Upper lobe of left lung (tissue), 6 donors: ENCODE measurements at regions not wholly inside any gene's neighbourhood (a gene's known extent, or its start where the extent isn't known, plus 50 kb on each side); places are given as distances from the start of the nearest gene placed in this dataset.

Experiments
- ATAC-seq, 2 donors: fragments of 200-7000 bp; cut with Tn5 transposase; one replicate each; pipeline ENCODE4 v1.9.1; 2022; ENCODE audit warnings: mild to moderate bottlenecking in 2 of 2, moderate library complexity in 2 of 2; ENCODE audit not compliant: low FRiP score in 2 of 2
- DNase-seq, 2 donors: peaks; one replicate each; pipeline ENCODE4 v3.0.0-alpha.2; 2019 to 2020
- H3K27ac ChIP-seq, 4 donors: fragments of 200-600 bp; sonication (generic); one replicate each; pipeline ENCODE4 v1.5.1; 2016 to 2019
- H3K27me3 ChIP-seq, 4 donors: fragments of 200-600 bp; sonication (generic); one replicate each; pipeline ENCODE4 v1.5.1; 2017 to 2019
- H3K36me3 ChIP-seq, 4 donors: fragments of 200-600 bp; sonication (generic); one replicate each; pipeline ENCODE4 v1.5.1; 2016 to 2019
- H3K4me1 ChIP-seq, 4 donors: fragments of 200-600 bp; sonication (generic); one replicate each; pipeline ENCODE4 v1.5.1; 2018 to 2019
- H3K4me3 ChIP-seq, 4 donors: fragments of 200-600 bp; sonication (generic); one replicate each; pipeline ENCODE4 v1.5.1; 2017 to 2019; ENCODE audit warnings: mild to moderate bottlenecking in 2 of 4, moderate library complexity in 1 of 4
- H3K9me3 ChIP-seq, 4 donors: fragments of 200-600 bp; sonication (generic); one replicate each; pipeline ENCODE4 v1.5.1; 2018 to 2019
- CTCF ChIP-seq, 6 experiments: fragments of 450-650 bp in 4 of 6; fragments of 200-600 bp in 2 of 6; sonication (generic) in 2 of 6; IDR thresholded peaks; one replicate each; pipeline ENCODE4 v1.5.1; 2016 to 2019; ENCODE audit warnings: antibody characterized with exemption in 6 of 6
- EP300 ChIP-seq, 4 donors: sonication (generic); formaldehyde crosslinking; IDR thresholded peaks; one replicate each; pipeline ENCODE4 v1.5.1; 2017; ENCODE audit warnings: antibody characterized with exemption in 4 of 4, control low read depth in 2 of 4
- POLR2A ChIP-seq, 4 donors: fragments of 450-650 bp; IDR thresholded peaks; one replicate each; pipeline ENCODE4 v1.5.1; 2016 to 2017; ENCODE audit warnings: antibody characterized with exemption in 4 of 4, mild to moderate bottlenecking in 2 of 4
- POLR2AphosphoS5 ChIP-seq, 2 donors: sonication (generic); formaldehyde crosslinking; IDR thresholded peaks; one replicate each; pipeline ENCODE4 v1.5.1; 2017; ENCODE audit warnings: antibody characterized with exemption in 2 of 2
- WGBS, 2 donors: methylation state at CpG; one replicate each; pipeline ENCODE4 v1.1.5; 2017 to 2018; 5-methylcytosine and 5-hydroxymethylcytosine counted together
- donor health status: DM: no; HTN: no; CAD: no; lungs with moderate emphysema.
- donor health status: DM: no; HTN: yes; CAD: no; lungs with severe emphysema.

GRCh38 chr20:7090001-7090400, 322.5 kb downstream of the BMP2 start:
- no peaks in the 10 kb centered on the region for H3K27me3 ChIP-seq
- no peak overlapping the region for H3K27ac ChIP-seq
- no peak for DNase-seq
- no peaks in the 10 kb centered on the region for H3K9me3 ChIP-seq
- H3K36me3 ChIP-seq: no peaks in the 10 kb centered on the region
- no peak for TF ChIP-seq CTCF (IDR thresholded peaks at IDR 0.05)
- TF ChIP-seq POLR2A (IDR thresholded peaks at IDR 0.05): no peak
- no peak for TF ChIP-seq POLR2AphosphoS5 (IDR thresholded peaks at IDR 0.05)
- TF ChIP-seq EP300 (IDR thresholded peaks at IDR 0.05): no peak
- no peak for ATAC-seq
- H3K4me1 ChIP-seq: peaks cover 3 to 20% (median 9%) of the 10 kb centered on the region in 4 donors
- no peak overlapping the region for H3K4me3 ChIP-seq

GRCh38 chr20:7090811-7091210, 323.3 kb downstream of the BMP2 start:
- peaks cover 0 to 12% (median 5%) of the 10 kb centered on the region in 4 donors for H3K4me1 ChIP-seq
- ATAC-seq (peak; percentile 40 to 83), DNase-seq (peak in 1 of 2 donors; percentile 21)
- H3K27me3 ChIP-seq: no peaks in the 10 kb centered on the region
- H3K9me3 ChIP-seq: no peaks in the 10 kb centered on the region
- no peak overlapping the region for H3K27ac ChIP-seq
- no peak overlapping the region for H3K4me3 ChIP-seq
- 67 to 71% methylated on average over 4 of the region's 4 CpGs for WGBS, 2 donors
- TF ChIP-seq CTCF (IDR thresholded peaks at IDR 0.05) (no peak), POLR2A (IDR thresholded peaks at IDR 0.05) (no peak), EP300 (IDR thresholded peaks at IDR 0.05) (no peak), POLR2AphosphoS5 (IDR thresholded peaks at IDR 0.05) (no peak)
- no peaks in the 10 kb centered on the region for H3K36me3 ChIP-seq

- no peak for ATAC-seq
Measured at GRCh38 chr20:7091655-7092054, 324.2 kb downstream of the BMP2 start.

GRCh38 chr20:7094438-7094997, 327.0 kb downstream of the BMP2 start:
- TF ChIP-seq EP300 (IDR thresholded peaks at IDR 0.05): no peak
- TF ChIP-seq CTCF (IDR thresholded peaks at IDR 0.05): peak in 4 of 6 experiments; percentile 26 to 50 (median 44)
- Histone ChIP-seq H3K27me3 (no peaks in the 10 kb centered on the region), H3K27ac (no peak overlapping the region), H3K36me3 (no peaks in the 10 kb centered on the region), H3K4me1 (peaks cover 0 to 2% (median 0%) of the 10 kb centered on the region in 4 donors), H3K9me3 (no peaks in the 10 kb centered on the region), H3K4me3 (no peak overlapping the region)
- peak in 1 of 2 donors; percentile 31 for DNase-seq
- peak in 1 of 2 donors; percentile 51 for ATAC-seq
- WGBS, 2 donors: 26 to 32% methylated on average over 7 of the region's 7 CpGs

More at GRCh38 chr20:7091655-7092054, 324.2 kb downstream of the BMP2 start:
- no peaks in the 10 kb centered on the region for H3K27me3 ChIP-seq
- H3K4me3 ChIP-seq: no peak overlapping the region
- no peak for DNase-seq
- TF ChIP-seq CTCF (IDR thresholded peaks at IDR 0.05) (no peak), POLR2AphosphoS5 (IDR thresholded peaks at IDR 0.05) (no peak), POLR2A (IDR thresholded peaks at IDR 0.05) (no peak), EP300 (IDR thresholded peaks at IDR 0.05) (no peak)
- no peaks in the 10 kb centered on the region for H3K9me3 ChIP-seq
- 82 to 89% methylated on average over 4 of the region's 4 CpGs for WGBS, 2 donors
- peaks cover 0 to 5% (median 1%) of the 10 kb centered on the region in 4 donors for H3K4me1 ChIP-seq
- no peak overlapping the region for H3K27ac ChIP-seq
- no peaks in the 10 kb centered on the region for H3K36me3 ChIP-seq

GRCh38 chr20:7106910-7107309, 339.4 kb downstream of the BMP2 start:
- no peak for TF ChIP-seq POLR2AphosphoS5 (IDR thresholded peaks at IDR 0.05)
- TF ChIP-seq CTCF (IDR thresholded peaks at IDR 0.05): no peak
- no peak for TF ChIP-seq POLR2A (IDR thresholded peaks at IDR 0.05)
- no peak for TF ChIP-seq EP300 (IDR thresholded peaks at IDR 0.05)
- H3K4me3 ChIP-seq: no peak overlapping the region
- no peak for ATAC-seq
- no peak overlapping the region for H3K27ac ChIP-seq
- H3K27me3 ChIP-seq: no peaks in the 10 kb centered on the region
- WGBS, 2 donors: 73 to 80% methylated on average over 4 of the region's 4 CpGs
- DNase-seq: no peak
- H3K9me3 ChIP-seq: no peaks in the 10 kb centered on the region
- H3K36me3 ChIP-seq: no peaks in the 10 kb centered on the region
- no peaks in the 10 kb centered on the region for H3K4me1 ChIP-seq
